GM12878 (cell line): ENCODE measurements at regions not wholly inside any gene's neighbourhood (a gene's known extent, or its start where the extent isn't known, plus 50 kb on each side); places are given as distances from the start of the nearest gene placed in this dataset.
A peak's percentile ranks its signal among the peaks of the same experiment; 100 is the strongest.

Experiments used
- ATAC-seq: fragments of 200-7000 bp; cut with Tn5 transposase; 3 replicates; pipeline ENCODE4 v1.9.1; 2020; ENCODE audit warnings: mild to moderate bottlenecking, moderate library complexity
- BruUV-seq: library from RNA; stranded (reverse); fragments of 400-500 nt; replicated peaks from 2 replicates; lab custom pipeline; 2021; lab: Mats Ljungman, UMichigan
- CTCF ChIA-PET: fragments of 300-600 bp; sonication (Branson Sonifier 250); formaldehyde crosslinking; extraction: SDS; loops from one replicate; lab custom pipeline; 2021; ENCODE audit warnings: inconsistent platforms; lab: Yijun Ruan, JAX
- POLR2A ChIA-PET: fragments of 350-600 bp; formaldehyde crosslinking; extraction: SDS; loops from one replicate; lab custom pipeline; 2021; ENCODE audit warnings: inconsistent platforms; lab: Charles Lee
- RAD21 ChIA-PET: fragments of 300-600 bp; sonication (Branson Sonifier 250); formaldehyde crosslinking; loops from one replicate; lab custom pipeline; 2023; ENCODE audit warnings: antibody characterized with exemption; ENCODE audit not compliant: unreplicated experiment; lab: Charles Lee
- SMC1A ChIA-PET: fragments of 300-600 bp; sonication (Branson Sonifier 250); formaldehyde crosslinking; loops from one replicate; lab custom pipeline; 2023; ENCODE audit not compliant: unreplicated experiment, uncharacterized antibody; lab: Charles Lee
- DNase-seq: peaks from one replicate; pipeline ENCODE4 v3.0.0-alpha.2; 2011; ENCODE audit warnings: low read depth, low spot score
- FAIRE-seq: peaks from 3 replicates; lab custom pipeline; 2011; peaks lifted over from hg19 to GRCh38; lab: Jason Lieb, UNC
- H2AFZ ChIP-seq: 2 replicates; pipeline ENCODE4 v1.6.0; 2011; ENCODE audit warnings: low read depth, low read length, control low read depth; ENCODE audit not compliant: control insufficient read depth
- H3K27ac ChIP-seq: 2 replicates; pipeline ENCODE4 v1.5.1; 2011; ENCODE audit warnings: control low read depth; ENCODE audit not compliant: control insufficient read depth, insufficient read depth
- H3K27me3 ChIP-seq, 2 experiments: replicated peaks in 1 of 2; 2 replicates each; pipeline versions ENCODE4 v1.6.0 to v1.6.1; 2011; ENCODE audit warnings: low read length in 1 of 2; ENCODE audit not compliant: control insufficient read depth in 2 of 2, insufficient read depth in 2 of 2
- H3K36me3 ChIP-seq, 2 experiments: 2 replicates each; pipeline ENCODE4 v1.5.1; 2011; ENCODE audit warnings: low read length in 1 of 2; ENCODE audit not compliant: control insufficient read depth in 2 of 2, insufficient read depth in 2 of 2
- H3K4me1 ChIP-seq: 2 replicates; pipeline ENCODE4 v1.6.1; 2011; ENCODE audit warnings: mild to moderate bottlenecking, low read length, moderate library complexity, mixed read lengths; ENCODE audit not compliant: control insufficient read depth, insufficient read depth
- H3K4me2 ChIP-seq: 2 replicates; pipeline ENCODE4 v1.6.0; 2011; ENCODE audit warnings: control low read depth; ENCODE audit not compliant: control insufficient read depth, insufficient read depth
- H3K4me3 ChIP-seq: fragments of 200-600 bp; sonication (generic); 2 replicates; pipeline ENCODE4 v1.5.1; 2016
- H3K79me2 ChIP-seq: 2 replicates; pipeline ENCODE4 v1.6.0; 2011; ENCODE audit warnings: low read length; ENCODE audit not compliant: control insufficient read depth, insufficient read depth
- H3K9ac ChIP-seq: 2 replicates; pipeline ENCODE4 v1.8.0; 2011; ENCODE audit warnings: low read length, control low read depth, mixed read lengths; ENCODE audit not compliant: control insufficient read depth, insufficient read depth
- H3K9me3 ChIP-seq: replicated peaks from 3 replicates; pipeline ENCODE4 v1.5.1; 2011; ENCODE audit warnings: mild to moderate bottlenecking, low read length; ENCODE audit not compliant: control insufficient read depth, insufficient read depth
- H4K20me1 ChIP-seq: 2 replicates; pipeline ENCODE4 v1.6.0; 2011; ENCODE audit not compliant: control insufficient read depth, insufficient read depth
- CTCF ChIP-seq, 3 experiments: IDR thresholded peaks in 2 of 3; conservative IDR thresholded peaks in 1 of 3; 2 replicates each; pipeline ENCODE4 v1.5.1; 2011; ENCODE audit warnings: low read depth in 3 of 3, low read length in 3 of 3, mild to moderate bottlenecking in 3 of 3, control low read depth in 2 of 3, moderate library complexity in 2 of 3, inconsistent platforms in 1 of 3, mixed read lengths in 1 of 3; ENCODE audit not compliant: control insufficient read depth in 2 of 3, insufficient read depth in 1 of 3; ENCODE audit errors: extremely low read depth in 1 of 3
- FOS ChIP-seq: IDR thresholded peaks from 3 replicates; pipeline ENCODE4 v1.6.1; 2011; ENCODE audit warnings: borderline replicate concordance; ENCODE audit not compliant: insufficient read length; ENCODE audit errors: extremely low read depth
- WGBS: methylation state at CpG from one replicate; pipeline ENCODE4 v1.1.6; 2016; ENCODE audit warnings: low lambda C conversion rate; ENCODE audit not compliant: insufficient replicate concordance, insufficient coverage; ENCODE audit errors: missing lambda C conversion rate; 5-methylcytosine and 5-hydroxymethylcytosine counted together
- in situ Hi-C: fragments of 300-500 bp; cut with MboI; formaldehyde crosslinking; loops from 9 replicates; pipeline ENCODE4 v1.14.3; 2018; ENCODE audit warnings: mixed read lengths
- intact Hi-C: fragments of 100-400 bp; cut with micrococcal nuclease; formaldehyde crosslinking; loops from one replicate; pipeline ENCODE4 v1.14.2; 2022; ENCODE audit not compliant: unreplicated experiment

- in situ Hi-C loops = no loop called here
- no TSS peak for BruUV-seq
These were observed 338.7 kb downstream of the HTR1B start for GRCh38 chr6:77124604-77125003.

More at GRCh38 chr6:77124604-77125003, 338.7 kb downstream of the HTR1B start:
- WGBS = 9% methylated on average over 1 of the region's 1 CpG
- Histone ChIP-seq H3K4me1 (no peaks in the 10 kb centered on the region), H3K36me3 (no peaks in the 10 kb centered on the region), H3K79me2 (no peaks in the 10 kb centered on the region), H3K4me2 (no peak overlapping the region), H3K27me3 (no peaks in the 10 kb centered on the region), H3K9me3 (no peaks in the 10 kb centered on the region), H4K20me1 (no peaks in the 10 kb centered on the region), H3K9ac (no peak overlapping the region), H3K4me3 (no peak overlapping the region), H2AFZ (no peak overlapping the region), H3K27ac (no peak overlapping the region)
- peak; percentile 58 for ATAC-seq
- peak in 1 of 3 experiments; percentile 6; a peak in 1 of 6 replicates for TF ChIP-seq CTCF (IDR thresholded peaks at IDR 0.05 in 2 of 3, conservative IDR thresholded peaks at IDR 0.05 in 1 of 3; ENCODE audit: control insufficient read depth in 2 of 3, extremely low read depth in 1 of 3, insufficient read depth in 1 of 3, low read depth in 3 of 3, low read length in 3 of 3)
- TF ChIP-seq FOS = no peak
- no peak for FAIRE-seq
- SMC1A ChIA-PET = interaction anchor here (1.1 to 1.6 kb wide), 2 partner anchors 16 to 25 kb away, joined by 3 to 4 read pairs; no protein-coding TSS in a partner anchor
- CTCF ChIA-PET = interaction anchor here (1.0 to 1.6 kb wide), 2 partner anchors 263 to 442 kb away, joined by 3 to 4 read pairs; no protein-coding TSS in a partner anchor
- POLR2A ChIA-PET = interaction anchor here (0.5 to 0.6 kb wide), 2 partner anchors 51 to 58 kb away, joined by 3 to 4 read pairs; no protein-coding TSS in a partner anchor
- RAD21 ChIA-PET = interaction anchor here (0.8 kb wide), 1 partner anchor 332 kb away, joined by 3 read pairs; no protein-coding TSS in a partner anchor
- no peak for DNase-seq
- intact Hi-C loops = no loop called here
